Kidney glomerular epithelial cell (primary cell): ENCODE measurements at regions not wholly inside any gene's neighbourhood (a gene's known extent, or its start where the extent isn't known, plus 50 kb on each side); places are given as distances from the start of the nearest gene placed in this dataset.
A peak's percentile ranks its signal among the peaks of the same experiment; 100 is the strongest.

Experiments used
- DNase-seq: peaks from one replicate; lab custom pipeline; 2025; lab: John Stamatoyannopoulos, UW

- DNase-seq: no peak
Observed at GRCh38 chr3:147757866-147758265, 348.7 kb downstream of the ZIC1 start.

- DNase-seq: no peak
Observed at GRCh38 chr3:147758771-147759170, 349.6 kb downstream of the ZIC1 start.

DNA sequence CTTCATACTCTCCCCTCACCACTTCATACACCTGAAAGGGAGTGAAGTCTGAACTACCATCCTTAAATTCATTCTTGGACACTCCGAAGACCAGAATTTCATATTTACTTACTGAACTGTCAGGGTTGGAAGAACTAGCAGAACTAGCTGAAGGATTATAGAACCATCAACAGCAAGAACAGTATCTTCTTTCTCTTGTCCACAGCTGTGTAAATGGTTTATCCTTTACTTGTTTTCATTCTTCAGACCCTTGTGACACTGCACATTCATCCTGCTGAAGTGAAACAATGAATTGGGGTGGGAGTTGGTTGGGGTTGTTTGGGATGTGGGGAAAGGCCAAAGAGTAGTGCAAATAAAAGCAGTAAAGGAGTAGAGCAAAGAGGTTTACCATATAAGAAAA lies 350.9 kb downstream of the ZIC1 start:
- no peak for DNase-seq

DNA sequence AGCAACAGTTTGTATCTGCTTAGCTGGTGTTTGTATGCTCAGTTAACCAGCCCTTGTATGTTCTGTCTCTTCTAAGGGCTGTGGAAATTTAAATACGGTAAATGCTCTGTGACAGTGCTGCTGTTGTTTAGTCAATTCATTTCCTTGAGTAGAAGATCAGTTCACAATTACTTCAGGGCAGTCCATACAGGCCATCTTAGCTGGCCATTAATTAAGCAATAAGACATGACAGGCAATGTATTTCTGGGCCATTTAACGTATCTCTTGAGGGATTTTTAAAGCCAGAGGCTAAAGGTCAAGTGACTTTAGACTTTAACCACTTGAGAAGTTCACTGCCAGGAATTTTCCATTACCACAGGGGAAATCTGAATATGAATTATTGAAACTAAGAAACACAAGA lies 351.8 kb downstream of the ZIC1 start:
- DNase-seq: no peak

DNA sequence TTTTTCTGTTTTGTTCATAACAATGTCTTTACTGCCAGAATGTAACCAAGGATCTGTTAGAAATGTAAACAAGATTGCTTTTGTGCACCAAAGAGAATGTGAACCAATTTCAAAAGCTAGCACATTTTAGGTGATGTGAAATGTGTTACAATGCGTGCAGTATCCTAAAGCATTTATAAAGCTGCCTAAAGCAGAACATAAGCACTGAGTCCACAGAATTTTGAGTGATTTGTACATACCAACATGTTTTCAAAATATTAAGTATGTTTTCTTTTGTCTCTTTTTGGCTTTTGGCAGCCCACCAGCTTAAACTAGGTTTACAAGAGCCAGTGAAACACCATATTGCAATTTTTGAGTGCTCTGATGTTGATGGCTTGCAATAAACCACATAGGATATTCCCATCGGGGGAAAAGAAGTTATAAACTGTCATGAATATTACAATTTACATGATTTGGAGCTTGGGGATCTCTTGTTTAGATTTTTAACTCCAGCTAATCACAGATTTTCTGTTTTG lies 364.0 kb downstream of the ZIC1 start:
- DNase-seq: no peak

DNA sequence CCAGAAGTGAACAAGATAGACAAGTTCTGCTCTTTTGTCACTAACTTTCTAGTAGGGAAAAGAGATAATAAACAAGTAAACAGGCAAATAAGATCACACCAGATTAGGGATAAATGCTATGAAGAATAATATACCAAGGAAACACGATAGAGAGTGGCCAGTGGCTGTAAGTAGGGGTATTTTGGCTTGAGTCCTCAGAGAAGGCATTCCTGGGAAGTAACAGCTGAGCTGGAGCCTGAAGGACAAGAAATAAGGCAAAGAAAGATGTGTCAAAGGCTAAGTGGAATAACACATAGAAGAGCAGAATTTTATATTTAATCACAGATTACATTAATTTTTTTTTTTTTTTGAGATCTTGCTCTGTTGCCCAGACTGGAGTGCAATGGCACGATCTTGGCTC lies 366.2 kb downstream of the ZIC1 start:
- DNase-seq: no peak

- no peak for DNase-seq
Observed at GRCh38 chr3:147775816-147776530, 366.8 kb downstream of the ZIC1 start.

DNA sequence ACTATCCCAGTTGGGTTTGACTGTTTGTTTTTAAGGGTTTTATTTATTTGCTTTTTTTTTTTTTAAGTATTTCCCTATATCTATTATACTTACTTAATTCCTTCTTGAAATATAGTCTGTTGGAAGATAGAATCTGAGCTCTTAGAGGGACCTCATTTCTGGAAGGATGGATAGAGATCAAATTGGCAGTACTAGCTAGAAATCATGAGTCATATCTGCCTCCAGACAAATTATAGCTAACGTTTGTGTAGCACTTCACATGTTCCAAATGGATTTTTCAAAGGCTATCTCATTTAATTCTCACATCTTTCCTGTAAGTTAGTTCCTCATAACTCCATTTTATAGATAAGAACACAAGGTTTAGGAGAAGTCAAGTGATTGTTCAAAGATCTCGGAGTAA lies 384.7 kb downstream of the ZIC1 start:
- no peak for DNase-seq

DNA sequence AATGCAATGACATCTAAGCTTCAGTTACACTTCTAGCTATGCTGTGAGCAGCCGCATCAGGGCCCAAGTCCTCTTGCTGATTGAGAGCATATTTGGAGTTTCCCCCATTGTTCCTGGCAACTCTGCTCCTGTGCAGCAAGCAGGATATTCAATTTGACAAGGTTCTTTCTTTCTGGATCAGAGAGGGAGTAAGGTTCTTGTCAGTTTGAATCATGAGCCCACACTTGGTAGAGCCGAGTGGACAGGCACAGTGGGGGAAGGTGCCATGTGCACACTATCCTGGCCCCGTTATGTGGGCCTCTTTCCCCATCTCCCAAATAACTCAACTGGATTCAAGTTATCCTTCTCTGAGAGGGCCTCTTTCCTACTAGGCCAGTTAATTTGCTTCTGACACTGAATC lies 385.4 kb downstream of the ZIC1 start:
- no peak for DNase-seq

GRCh38 chr3:147795418-147795817 lies 386.3 kb downstream of the ZIC1 start:
- DNase-seq: no peak

DNA sequence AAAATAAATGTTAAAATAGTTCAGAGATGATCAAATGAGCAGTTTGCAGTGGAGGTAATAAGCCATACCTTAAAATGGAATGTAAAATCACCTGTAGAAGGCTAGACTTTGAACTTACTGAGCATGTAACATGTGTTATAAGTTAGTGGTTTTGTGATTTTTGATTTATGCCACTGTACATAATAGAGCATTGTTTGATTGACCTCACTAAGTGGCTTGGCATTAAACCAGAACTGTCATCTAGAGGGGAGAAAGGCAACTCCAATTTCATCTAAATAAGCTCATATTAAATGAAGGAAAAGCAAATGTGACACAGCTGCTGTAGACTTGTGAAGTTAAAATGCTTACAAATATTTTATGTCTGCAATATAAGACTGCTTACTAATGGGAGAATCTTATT lies 387.9 kb downstream of the ZIC1 start:
- no peak for DNase-seq

- DNase-seq: no peak
Observed at GRCh38 chr3:147799601-147800000, 390.4 kb downstream of the ZIC1 start.

DNA sequence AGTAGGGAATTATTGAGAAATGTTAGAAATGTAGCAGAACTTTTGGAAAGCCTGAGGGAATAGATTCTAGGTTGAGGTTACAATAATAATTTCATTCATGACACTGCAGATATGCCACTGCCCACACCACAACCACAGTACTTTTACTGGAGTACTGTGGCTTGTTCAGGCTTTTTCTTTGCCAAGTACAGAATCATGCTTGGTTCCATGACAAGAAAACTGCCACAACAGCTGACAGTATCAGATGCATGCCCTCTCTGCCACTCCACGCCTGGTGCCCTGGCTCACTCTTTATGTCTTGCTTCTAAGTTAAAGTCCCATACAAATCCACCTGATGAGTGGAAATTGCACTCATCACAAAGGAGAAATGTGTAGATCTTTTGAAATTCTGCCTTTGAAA lies 398.6 kb downstream of the ZIC1 start:
- no peak for DNase-seq

GRCh38 chr3:147809206-147809605 lies 400.0 kb downstream of the ZIC1 start:
- no peak for DNase-seq

GRCh38 chr3:147812186-147812911 lies 403.2 kb downstream of the ZIC1 start:
- DNase-seq: no peak

DNA sequence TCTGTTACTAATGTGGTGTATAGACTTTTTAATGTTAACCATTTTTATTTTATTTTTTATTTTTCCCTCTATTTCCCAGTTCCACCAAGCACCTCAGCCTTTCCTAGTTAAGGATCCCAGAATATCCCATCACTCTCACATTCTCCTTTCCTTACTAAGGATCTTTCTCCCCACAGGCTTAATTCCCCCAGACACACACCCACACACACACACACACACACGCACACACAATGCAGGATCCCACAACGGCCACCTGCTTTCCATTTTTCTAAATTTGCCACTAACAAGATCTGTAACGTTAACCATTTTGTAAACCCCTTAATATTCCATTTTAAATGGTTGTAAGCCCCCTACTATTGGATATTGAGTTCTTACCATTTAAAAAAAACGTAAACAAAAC lies 404.1 kb downstream of the ZIC1 start:
- no peak for DNase-seq

GRCh38 chr3:147816752-147817151 lies 407.6 kb downstream of the ZIC1 start:
- no peak for DNase-seq

GRCh38 chr3:147832611-147833010 lies 423.4 kb downstream of the ZIC1 start:
- no peak for DNase-seq

GRCh38 chr3:147836330-147836729 lies 427.2 kb downstream of the ZIC1 start:
- DNase-seq: no peak

DNA sequence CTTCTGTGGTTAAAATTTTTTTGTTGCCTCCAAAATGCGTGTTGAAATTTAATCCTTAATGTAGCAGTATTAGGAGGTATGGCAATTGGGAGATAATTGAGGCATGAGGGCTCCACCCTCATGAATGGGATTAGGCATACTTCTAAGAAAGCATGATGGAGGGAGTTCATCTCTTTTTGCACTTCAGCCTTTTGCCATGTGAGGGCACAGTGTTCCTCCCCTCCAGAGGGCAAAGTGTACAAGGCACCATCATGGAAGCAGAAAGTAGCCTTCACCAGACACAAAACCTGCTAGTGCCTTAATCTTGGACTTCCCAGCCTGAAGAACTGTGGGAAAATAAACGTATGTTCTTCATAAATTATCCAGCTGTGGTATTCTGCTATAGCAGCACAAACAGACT lies 429.5 kb downstream of the ZIC1 start:
- peak; percentile 12 for DNase-seq

- no peak for DNase-seq
Observed at GRCh38 chr3:147843331-147843730, 434.2 kb downstream of the ZIC1 start.

DNA sequence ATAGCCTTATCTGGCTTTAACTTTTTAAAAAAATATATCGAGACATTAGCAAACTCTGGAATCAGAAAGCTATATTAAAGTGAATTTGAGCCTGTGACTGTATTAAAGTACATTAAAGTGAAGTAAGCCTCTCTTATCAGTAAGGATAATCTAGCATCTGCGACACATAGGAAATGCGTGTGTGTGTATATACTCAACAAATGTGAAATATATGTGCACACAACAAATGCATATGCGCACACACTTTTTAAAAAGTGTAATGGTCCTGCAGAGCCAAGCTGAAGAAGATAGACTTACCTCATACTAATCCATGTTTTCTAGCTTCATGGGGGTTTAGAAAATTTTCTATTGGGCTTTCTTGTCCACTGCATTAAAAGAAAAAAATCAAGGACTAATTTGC lies 437.1 kb downstream of the ZIC1 start:
- DNase-seq: no peak

DNA sequence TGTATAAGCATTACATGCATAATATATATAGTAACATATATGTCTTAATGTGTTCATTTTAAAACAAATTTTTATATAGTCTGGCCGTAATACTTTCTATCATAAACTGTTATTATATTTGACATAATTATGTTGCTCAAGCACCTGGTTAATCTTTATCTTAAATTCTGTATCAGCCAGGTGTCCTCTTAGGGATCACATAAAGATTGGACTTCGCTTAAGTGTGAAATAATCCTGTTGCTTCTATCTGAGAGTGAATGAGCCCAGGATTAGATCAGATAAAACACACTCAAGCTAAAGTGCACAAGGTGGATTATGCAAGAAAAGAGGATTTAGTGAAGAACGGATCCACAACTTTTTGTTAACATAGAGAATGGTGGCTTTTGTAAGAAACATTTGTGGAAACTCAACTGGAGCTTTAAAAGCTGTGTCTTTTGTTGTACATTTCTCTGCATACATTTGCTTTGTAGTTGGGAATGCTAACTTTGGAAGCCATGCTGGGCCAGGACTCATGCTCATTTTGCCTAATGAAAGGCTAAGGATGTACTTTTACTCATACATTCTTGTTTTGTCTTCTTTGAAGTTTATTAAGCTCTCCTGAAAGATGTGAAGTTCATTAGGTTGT lies 437.8 kb downstream of the ZIC1 start:
- DNase-seq: no peak
